Upper lobe of left lung (tissue), 4 donors: ENCODE measurements at regions not wholly inside any gene's neighbourhood (a gene's known extent, or its start where the extent isn't known, plus 50 kb on each side); places are given as distances from the start of the nearest gene placed in this dataset.

Experiments
- EP300 ChIP-seq, 4 donors: sonication (generic); formaldehyde crosslinking; IDR thresholded peaks; one replicate each; pipeline ENCODE4 v1.5.1; 2017; ENCODE audit warnings: antibody characterized with exemption in 4 of 4, control low read depth in 2 of 4
- POLR2A ChIP-seq, 4 donors: fragments of 450-650 bp; IDR thresholded peaks; one replicate each; pipeline ENCODE4 v1.5.1; 2016 to 2017; ENCODE audit warnings: antibody characterized with exemption in 4 of 4, mild to moderate bottlenecking in 2 of 4
- TF ChIP-seq, protein P1 (sequence below), 6 experiments: fragments of 450-650 bp in 4 of 6; fragments of 200-600 bp in 2 of 6; sonication (generic) in 2 of 6; IDR thresholded peaks; one replicate each; pipeline ENCODE4 v1.5.1; 2016 to 2019; ENCODE audit warnings: antibody characterized with exemption in 6 of 6

GRCh38 chr2:57205241-57205640 is 841.4 kb upstream of the VRK2 start:
- no peak for TF ChIP-seq EP300 (IDR thresholded peaks at IDR 0.05)
- TF ChIP-seq, protein P1, sequence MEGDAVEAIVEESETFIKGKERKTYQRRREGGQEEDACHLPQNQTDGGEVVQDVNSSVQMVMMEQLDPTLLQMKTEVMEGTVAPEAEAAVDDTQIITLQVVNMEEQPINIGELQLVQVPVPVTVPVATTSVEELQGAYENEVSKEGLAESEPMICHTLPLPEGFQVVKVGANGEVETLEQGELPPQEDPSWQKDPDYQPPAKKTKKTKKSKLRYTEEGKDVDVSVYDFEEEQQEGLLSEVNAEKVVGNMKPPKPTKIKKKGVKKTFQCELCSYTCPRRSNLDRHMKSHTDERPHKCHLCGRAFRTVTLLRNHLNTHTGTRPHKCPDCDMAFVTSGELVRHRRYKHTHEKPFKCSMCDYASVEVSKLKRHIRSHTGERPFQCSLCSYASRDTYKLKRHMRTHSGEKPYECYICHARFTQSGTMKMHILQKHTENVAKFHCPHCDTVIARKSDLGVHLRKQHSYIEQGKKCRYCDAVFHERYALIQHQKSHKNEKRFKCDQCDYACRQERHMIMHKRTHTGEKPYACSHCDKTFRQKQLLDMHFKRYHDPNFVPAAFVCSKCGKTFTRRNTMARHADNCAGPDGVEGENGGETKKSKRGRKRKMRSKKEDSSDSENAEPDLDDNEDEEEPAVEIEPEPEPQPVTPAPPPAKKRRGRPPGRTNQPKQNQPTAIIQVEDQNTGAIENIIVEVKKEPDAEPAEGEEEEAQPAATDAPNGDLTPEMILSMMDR (IDR thresholded peaks at IDR 0.05), result no peak
- no peak for TF ChIP-seq POLR2A (IDR thresholded peaks at IDR 0.05)
